T follicular helper cell (primary cell): ENCODE measurements at regions not wholly inside any gene's neighbourhood (a gene's known extent, or its start where the extent isn't known, plus 50 kb on each side); places are given as distances from the start of the nearest gene placed in this dataset.

Experiments used
- DNase-seq: peaks from one replicate; pipeline ENCODE4 v3.0.0-alpha.2; 2020; ENCODE audit warnings: low read depth

GRCh38 chr19:31981545-31981944 is 363.9 kb upstream of the ZNF507 start:
- DNase-seq: no peak

- DNase-seq: no peak
These were observed 361.8 kb upstream of the ZNF507 start for GRCh38 chr19:31983647-31984046.

GRCh38 chr19:31985001-31985605 is 360.3 kb upstream of the ZNF507 start:
- DNase-seq: no peak

- DNase-seq: no peak
These were observed 358.5 kb upstream of the ZNF507 start for GRCh38 chr19:31986951-31987350.

- no peak for DNase-seq
These were observed 357.2 kb upstream of the ZNF507 start for GRCh38 chr19:31988256-31988655.

GRCh38 chr19:31991984-31992655 is 353.3 kb upstream of the ZNF507 start:
- no peak for DNase-seq

- no peak for DNase-seq
These were observed 352.7 kb upstream of the ZNF507 start for GRCh38 chr19:31992750-31993149.

- no peak for DNase-seq
These were observed 349.9 kb upstream of the ZNF507 start for GRCh38 chr19:31995546-31995945.

- no peak for DNase-seq
These were observed 335.3 kb upstream of the ZNF507 start for GRCh38 chr19:32010071-32010470.

- DNase-seq: no peak
These were observed 333.2 kb upstream of the ZNF507 start for GRCh38 chr19:32012206-32012605.

GRCh38 chr19:32012886-32013631 is 332.4 kb upstream of the ZNF507 start:
- no peak for DNase-seq

- DNase-seq: no peak
These were observed 328.0 kb upstream of the ZNF507 start for GRCh38 chr19:32017176-32017953.

- DNase-seq: no peak
These were observed 327.4 kb upstream of the ZNF507 start for GRCh38 chr19:32018014-32018413.

- no peak for DNase-seq
These were observed 324.9 kb upstream of the ZNF507 start for GRCh38 chr19:32020538-32020937.

GRCh38 chr19:32022044-32022640 is 323.3 kb upstream of the ZNF507 start:
- no peak for DNase-seq

GRCh38 chr19:32022731-32023563 is 322.5 kb upstream of the ZNF507 start:
- DNase-seq: no peak

GRCh38 chr19:32023564-32023832 is 321.9 kb upstream of the ZNF507 start:
- DNase-seq: no peak

- DNase-seq: no peak
These were observed 316.2 kb upstream of the ZNF507 start for GRCh38 chr19:32029235-32029634.

GRCh38 chr19:32032561-32032960 is 312.8 kb upstream of the ZNF507 start:
- DNase-seq: no peak

GRCh38 chr19:32035626-32036025 is 309.8 kb upstream of the ZNF507 start:
- DNase-seq: no peak
